ENCODE measurements at regions not wholly inside any gene's neighbourhood (a gene's known extent, or its start where the extent isn't known, plus 50 kb on each side); places are given as distances from the start of the nearest gene placed in this dataset.
"Not testable (repeated sequence)": the region's sequence is repeated elsewhere in the genome, so short reads cannot be mapped to it uniquely, and the experiment has no call there.

DNA sequence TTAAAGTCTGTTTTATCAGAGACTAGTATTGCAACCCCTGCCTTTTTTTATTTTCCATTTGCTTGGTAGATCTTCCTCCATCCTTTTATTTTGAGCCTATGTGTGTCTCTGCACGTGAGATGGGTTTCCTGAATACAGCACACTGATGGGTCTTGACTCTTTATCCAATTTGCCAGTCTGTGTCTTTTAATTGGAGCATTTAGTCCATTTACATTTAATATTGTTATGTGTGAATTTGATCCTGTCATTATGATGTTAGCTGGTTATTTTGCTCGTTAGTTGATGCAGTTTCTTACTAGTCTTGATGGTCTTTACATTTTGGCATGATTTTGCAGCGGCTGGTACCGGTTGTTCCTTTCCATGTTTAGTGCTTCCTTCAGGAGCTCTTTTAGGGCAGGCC lies 381.5 kb upstream of the ZEB2 start:
- TF ChIP-seq POLR2A (IDR thresholded peaks at IDR 0.05), result not testable (repeated sequence)
- TF ChIP-seq, protein P1, sequence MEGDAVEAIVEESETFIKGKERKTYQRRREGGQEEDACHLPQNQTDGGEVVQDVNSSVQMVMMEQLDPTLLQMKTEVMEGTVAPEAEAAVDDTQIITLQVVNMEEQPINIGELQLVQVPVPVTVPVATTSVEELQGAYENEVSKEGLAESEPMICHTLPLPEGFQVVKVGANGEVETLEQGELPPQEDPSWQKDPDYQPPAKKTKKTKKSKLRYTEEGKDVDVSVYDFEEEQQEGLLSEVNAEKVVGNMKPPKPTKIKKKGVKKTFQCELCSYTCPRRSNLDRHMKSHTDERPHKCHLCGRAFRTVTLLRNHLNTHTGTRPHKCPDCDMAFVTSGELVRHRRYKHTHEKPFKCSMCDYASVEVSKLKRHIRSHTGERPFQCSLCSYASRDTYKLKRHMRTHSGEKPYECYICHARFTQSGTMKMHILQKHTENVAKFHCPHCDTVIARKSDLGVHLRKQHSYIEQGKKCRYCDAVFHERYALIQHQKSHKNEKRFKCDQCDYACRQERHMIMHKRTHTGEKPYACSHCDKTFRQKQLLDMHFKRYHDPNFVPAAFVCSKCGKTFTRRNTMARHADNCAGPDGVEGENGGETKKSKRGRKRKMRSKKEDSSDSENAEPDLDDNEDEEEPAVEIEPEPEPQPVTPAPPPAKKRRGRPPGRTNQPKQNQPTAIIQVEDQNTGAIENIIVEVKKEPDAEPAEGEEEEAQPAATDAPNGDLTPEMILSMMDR (IDR thresholded peaks at IDR 0.05), result not testable (repeated sequence)
